Parathyroid adenoma (tissue), 2 donors: ENCODE measurements at regions not wholly inside any gene's neighbourhood (a gene's known extent, or its start where the extent isn't known, plus 50 kb on each side); places are given as distances from the start of the nearest gene placed in this dataset.

Source experiments
- H2AFZ ChIP-seq: fragments of 300-600 bp; sonication (generic); one replicate; pipeline ENCODE4 v1.7.0; 2017; ENCODE audit warnings: antibody characterized with exemption, mild to moderate bottlenecking
- H3K27ac ChIP-seq: fragments of 300-600 bp; sonication (generic); one replicate; pipeline ENCODE4 v1.7.0; 2017
- H3K27me3 ChIP-seq: fragments of 300-600 bp; sonication (generic); one replicate; pipeline ENCODE4 v1.7.0; 2017; ENCODE audit warnings: low read length; ENCODE audit not compliant: control insufficient read depth, insufficient read depth
- H3K36me3 ChIP-seq: fragments of 300-600 bp; sonication (generic); one replicate; pipeline ENCODE4 v1.7.0; 2017; ENCODE audit warnings: low read length; ENCODE audit not compliant: control insufficient read depth, insufficient read depth
- H3K4me1 ChIP-seq: fragments of 300-600 bp; sonication (generic); one replicate; pipeline ENCODE4 v1.7.0; 2017; ENCODE audit warnings: control low read depth
- H3K4me2 ChIP-seq: fragments of 300-600 bp; sonication (generic); one replicate; pipeline ENCODE4 v1.7.0; 2017; ENCODE audit warnings: low read length
- H3K4me3 ChIP-seq: fragments of 300-600 bp; sonication (generic); one replicate; pipeline ENCODE4 v1.7.0; 2017; ENCODE audit warnings: low read depth, low read length
- H3K79me2 ChIP-seq: fragments of 300-600 bp; sonication (generic); one replicate; pipeline ENCODE4 v1.7.0; 2017; ENCODE audit warnings: control low read depth
- H3K9ac ChIP-seq: fragments of 300-600 bp; sonication (generic); one replicate; pipeline ENCODE4 v1.7.0; 2017; ENCODE audit warnings: mild to moderate bottlenecking
- H3K9me3 ChIP-seq: fragments of 300-600 bp; sonication (generic); one replicate; pipeline ENCODE4 v1.7.0; 2017; ENCODE audit warnings: low read length; ENCODE audit not compliant: control insufficient read depth
- CTCF ChIP-seq: fragments of 300-600 bp; sonication (generic); IDR thresholded peaks from one replicate; pipeline ENCODE4 v1.7.0; 2017; ENCODE audit warnings: antibody characterized with exemption, mild to moderate bottlenecking
- donor health status: primary hyperparathyroidism.

- Histone ChIP-seq H3K36me3 (no peaks in the 10 kb centered on the region), H3K4me1 (no peaks in the 10 kb centered on the region), H3K79me2 (no peaks in the 10 kb centered on the region), H3K9ac (no peak overlapping the region), H3K4me3 (no peak overlapping the region), H3K4me2 (no peak overlapping the region), H3K9me3 (no peaks in the 10 kb centered on the region), H3K27ac (no peak overlapping the region), H2AFZ (no peak overlapping the region), H3K27me3 (no peaks in the 10 kb centered on the region)
- TF ChIP-seq CTCF, result no peak
These were observed 69.2 kb upstream of the S1PR3 start for GRCh38 chr9:88922091-88922490.

GRCh38 chr9:88923092-88923491, 68.2 kb upstream of the S1PR3 start:
- Histone ChIP-seq H3K4me2 (no peak overlapping the region), H2AFZ (no peak overlapping the region), H3K79me2 (no peaks in the 10 kb centered on the region), H3K4me1 (no peaks in the 10 kb centered on the region), H3K9me3 (no peaks in the 10 kb centered on the region), H3K4me3 (no peak overlapping the region), H3K27ac (no peak overlapping the region), H3K9ac (no peak overlapping the region), H3K27me3 (no peaks in the 10 kb centered on the region), H3K36me3 (no peaks in the 10 kb centered on the region)
- no peak for TF ChIP-seq CTCF

- TF ChIP-seq CTCF, result no peak
- no peak overlapping the region for H3K4me2 ChIP-seq
- H3K79me2 ChIP-seq, result no peaks in the 10 kb centered on the region
- H3K36me3 ChIP-seq, result no peaks in the 10 kb centered on the region
- H3K4me3 ChIP-seq, result no peak overlapping the region
- no peak overlapping the region for H3K9ac ChIP-seq
- H3K27ac ChIP-seq, result no peak overlapping the region
- H3K4me1 ChIP-seq, result no peaks in the 10 kb centered on the region
- H3K9me3 ChIP-seq, result no peaks in the 10 kb centered on the region
- H2AFZ ChIP-seq, result no peak overlapping the region
- H3K27me3 ChIP-seq, result no peaks in the 10 kb centered on the region
These were observed 67.5 kb upstream of the S1PR3 start for GRCh38 chr9:88923653-88924288.

GRCh38 chr9:88925481-88925880, 65.8 kb upstream of the S1PR3 start:
- H3K27me3 ChIP-seq, result no peaks in the 10 kb centered on the region
- H3K4me3 ChIP-seq, result no peak overlapping the region
- no peaks in the 10 kb centered on the region for H3K36me3 ChIP-seq
- no peak overlapping the region for H3K9ac ChIP-seq
- no peak for TF ChIP-seq CTCF
- no peak overlapping the region for H3K4me2 ChIP-seq
- no peaks in the 10 kb centered on the region for H3K4me1 ChIP-seq
- no peak overlapping the region for H2AFZ ChIP-seq
- no peak overlapping the region for H3K27ac ChIP-seq
- H3K9me3 ChIP-seq, result no peaks in the 10 kb centered on the region
- H3K79me2 ChIP-seq, result no peaks in the 10 kb centered on the region

- no peak for TF ChIP-seq CTCF
- no peaks in the 10 kb centered on the region for H3K27me3 ChIP-seq
- no peaks in the 10 kb centered on the region for H3K4me1 ChIP-seq
- no peak overlapping the region for H3K4me2 ChIP-seq
- no peak overlapping the region for H3K27ac ChIP-seq
- H3K9me3 ChIP-seq, result no peaks in the 10 kb centered on the region
- no peak overlapping the region for H2AFZ ChIP-seq
- no peaks in the 10 kb centered on the region for H3K79me2 ChIP-seq
- no peak overlapping the region for H3K9ac ChIP-seq
- no peaks in the 10 kb centered on the region for H3K36me3 ChIP-seq
- H3K4me3 ChIP-seq, result no peak overlapping the region
These were observed 64.3 kb upstream of the S1PR3 start for GRCh38 chr9:88926781-88927505.
